Panc1 (cell line): ENCODE measurements at regions not wholly inside any gene's neighbourhood (a gene's known extent, or its start where the extent isn't known, plus 50 kb on each side); places are given as distances from the start of the nearest gene placed in this dataset.
"Not testable (repeated sequence)": the region's sequence is repeated elsewhere in the genome, so short reads cannot be mapped to it uniquely, and the experiment has no call there.

Source experiments
- CTCF ChIP-seq: fragments of 450-650 bp; IDR thresholded peaks from 2 replicates; pipeline ENCODE4 v1.5.1; 2017; ENCODE audit warnings: mild to moderate bottlenecking
- POLR2AphosphoS5 ChIP-seq: IDR thresholded peaks from 2 replicates; pipeline ENCODE4 v1.6.1; 2012; ENCODE audit warnings: mild to moderate bottlenecking, low read depth, low read length, moderate library complexity
- REST ChIP-seq, 2 experiments: IDR thresholded peaks; 2 replicates each; pipeline ENCODE4 v1.6.1; 2011 to 2012; ENCODE audit warnings: low read depth in 2 of 2, control low read depth in 1 of 2, low read length in 1 of 2, mild to moderate bottlenecking in 1 of 2, moderate library complexity in 1 of 2; ENCODE audit not compliant: insufficient read depth in 1 of 2
- TCF7L2 ChIP-seq: IDR thresholded peaks from 2 replicates; pipeline ENCODE4 v1.6.1; 2011; ENCODE audit warnings: mild to moderate bottlenecking, low read depth, low read length, inconsistent platforms

- not testable (repeated sequence) for TF ChIP-seq CTCF; REST (IDR thresholded peaks at IDR 0.05; ENCODE audit: insufficient read depth in 1 of 2, low read depth in 2 of 2, low read length in 1 of 2); POLR2AphosphoS5; TCF7L2
Measured at GRCh38 chr13:31403711-31404110, 203.9 kb downstream of the B3GLCT start.
